ENCODE measurements at regions not wholly inside any gene's neighbourhood (a gene's known extent, or its start where the extent isn't known, plus 50 kb on each side); places are given as distances from the start of the nearest gene placed in this dataset.

GRCh38 chr4:159445692-159446091 is 342.8 kb downstream of the RAPGEF2 start:
- no peak for DNase-seq

GRCh38 chr4:159446266-159446976 is 343.5 kb downstream of the RAPGEF2 start:
- DNase-seq: peak; percentile 82

- no peak for DNase-seq
Measured at GRCh38 chr4:159447296-159447695, 344.4 kb downstream of the RAPGEF2 start.

DNA sequence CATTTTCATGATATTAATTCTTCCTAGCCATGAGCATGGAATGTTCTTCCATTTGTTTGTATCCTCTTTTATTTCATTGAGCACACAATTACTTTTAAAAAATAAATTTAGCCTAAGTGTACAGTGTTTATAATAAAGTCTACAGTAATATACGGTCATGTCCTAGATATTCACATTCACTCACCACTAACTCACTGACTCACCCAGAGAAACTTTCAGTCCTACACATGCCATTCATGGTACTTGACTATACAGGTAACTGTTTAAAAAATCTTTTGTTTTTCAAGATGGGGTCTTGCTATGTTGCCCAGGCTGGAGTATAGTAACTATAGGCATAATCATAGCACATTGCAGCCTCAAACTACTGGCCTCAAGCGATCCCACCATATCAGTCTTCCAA is 348.1 kb downstream of the RAPGEF2 start:
- no peak for DNase-seq

DNA sequence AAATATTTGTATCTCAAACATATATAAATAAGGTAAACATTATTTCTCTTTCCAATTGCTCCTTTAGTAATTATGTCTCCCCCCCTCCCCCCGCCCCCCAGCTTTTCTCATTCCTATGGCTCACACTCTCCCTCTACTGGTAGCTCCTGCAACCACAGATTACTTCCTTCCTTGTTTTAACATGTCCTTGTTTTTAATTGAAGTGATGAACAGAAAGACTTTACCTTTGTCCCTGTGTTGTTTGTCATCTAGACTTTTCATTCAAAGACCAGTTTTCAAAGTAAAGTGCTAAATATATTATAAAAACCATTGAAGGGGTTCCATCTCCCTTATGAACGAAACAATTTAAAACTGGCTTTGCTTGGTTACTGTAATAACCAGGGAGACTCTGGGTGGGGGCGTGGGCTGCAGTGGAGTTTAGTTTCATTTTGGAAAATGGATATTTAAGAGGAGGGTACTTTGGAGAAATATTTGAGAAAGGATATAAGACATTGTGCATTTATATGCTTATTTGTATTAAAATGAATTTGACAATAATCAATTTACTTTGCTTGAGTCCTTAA is 352.9 kb downstream of the RAPGEF2 start:
- DNase-seq: peak; percentile 38

GRCh38 chr4:159460371-159460770 is 357.5 kb downstream of the RAPGEF2 start:
- no peak for DNase-seq

- no peak for DNase-seq
Measured at GRCh38 chr4:159463235-159463634, 360.4 kb downstream of the RAPGEF2 start.

GRCh38 chr4:159464302-159464701 is 361.4 kb downstream of the RAPGEF2 start:
- DNase-seq: no peak

DNA sequence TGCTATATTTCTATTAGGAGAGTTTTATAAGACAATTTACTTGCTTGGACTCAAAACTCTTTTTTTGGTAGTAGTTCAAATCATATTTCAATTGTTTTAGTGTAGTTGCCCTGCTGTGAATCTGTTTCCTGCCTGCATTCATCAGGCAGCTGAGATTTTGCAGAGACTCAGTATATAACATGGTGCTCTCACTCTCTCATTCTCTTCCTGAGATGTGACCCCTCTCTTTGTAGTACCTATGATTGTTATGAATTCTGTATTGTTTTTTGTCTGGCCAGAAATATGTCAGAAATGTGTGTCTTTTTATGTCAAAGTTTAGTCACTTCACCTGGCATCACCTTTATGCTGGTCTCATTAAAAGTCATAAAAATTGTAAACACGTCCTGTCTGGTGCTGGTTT is 374.0 kb downstream of the RAPGEF2 start:
- no peak for DNase-seq

- DNase-seq: no peak
Measured at GRCh38 chr4:159480826-159481225, 377.9 kb downstream of the RAPGEF2 start.

DNA sequence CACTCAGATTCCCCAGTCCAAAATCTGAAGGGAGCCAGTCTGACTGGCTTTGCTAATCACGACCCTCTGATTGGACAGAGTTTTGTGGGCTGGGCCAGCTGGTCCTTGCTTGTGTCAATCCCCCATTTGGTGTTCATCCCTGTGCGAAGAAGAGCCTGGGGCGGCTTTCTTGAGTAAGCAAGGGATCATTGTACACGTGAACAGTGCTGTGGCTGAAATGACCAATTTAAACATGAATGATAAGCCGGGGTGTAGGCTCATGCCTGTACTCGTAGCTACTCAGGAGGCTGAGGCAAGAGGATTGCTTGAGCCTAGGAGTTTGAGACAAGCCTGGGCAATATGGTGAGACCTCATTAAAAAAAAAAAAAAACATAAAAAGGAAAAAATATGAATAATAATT is 379.1 kb downstream of the RAPGEF2 start:
- DNase-seq: no peak

DNA sequence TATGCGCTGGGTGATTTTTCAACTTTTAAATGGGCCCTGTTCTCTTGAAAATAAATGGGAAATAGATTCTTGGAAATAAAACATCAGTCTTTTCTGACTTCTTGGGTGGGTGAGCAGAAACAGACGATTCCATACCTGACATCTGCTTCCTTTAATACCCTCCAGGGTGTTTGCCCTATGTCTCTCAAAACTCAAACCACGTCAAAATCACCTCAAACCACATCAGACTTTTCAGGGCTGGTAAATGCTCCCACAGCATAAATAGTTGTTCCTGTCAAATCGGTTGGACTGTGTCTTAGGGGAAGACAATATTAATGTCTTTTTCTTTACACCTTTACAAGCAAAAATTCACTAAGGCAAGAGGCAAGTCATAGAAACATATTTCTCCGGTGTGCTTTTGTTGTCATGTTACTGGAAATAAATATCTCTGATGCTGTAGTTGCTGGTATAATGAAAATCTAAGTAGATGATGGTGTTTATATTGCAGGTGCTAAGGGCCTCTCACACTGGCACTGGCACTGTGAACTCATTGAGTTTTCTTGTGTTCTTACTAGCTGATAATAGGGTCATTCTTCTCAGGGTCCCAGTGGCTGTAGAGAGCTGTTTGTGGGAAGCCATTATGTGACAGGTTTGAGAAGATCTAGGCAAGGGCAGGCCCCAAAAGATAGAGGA is 380.4 kb downstream of the RAPGEF2 start:
- DNase-seq: no peak

DNA sequence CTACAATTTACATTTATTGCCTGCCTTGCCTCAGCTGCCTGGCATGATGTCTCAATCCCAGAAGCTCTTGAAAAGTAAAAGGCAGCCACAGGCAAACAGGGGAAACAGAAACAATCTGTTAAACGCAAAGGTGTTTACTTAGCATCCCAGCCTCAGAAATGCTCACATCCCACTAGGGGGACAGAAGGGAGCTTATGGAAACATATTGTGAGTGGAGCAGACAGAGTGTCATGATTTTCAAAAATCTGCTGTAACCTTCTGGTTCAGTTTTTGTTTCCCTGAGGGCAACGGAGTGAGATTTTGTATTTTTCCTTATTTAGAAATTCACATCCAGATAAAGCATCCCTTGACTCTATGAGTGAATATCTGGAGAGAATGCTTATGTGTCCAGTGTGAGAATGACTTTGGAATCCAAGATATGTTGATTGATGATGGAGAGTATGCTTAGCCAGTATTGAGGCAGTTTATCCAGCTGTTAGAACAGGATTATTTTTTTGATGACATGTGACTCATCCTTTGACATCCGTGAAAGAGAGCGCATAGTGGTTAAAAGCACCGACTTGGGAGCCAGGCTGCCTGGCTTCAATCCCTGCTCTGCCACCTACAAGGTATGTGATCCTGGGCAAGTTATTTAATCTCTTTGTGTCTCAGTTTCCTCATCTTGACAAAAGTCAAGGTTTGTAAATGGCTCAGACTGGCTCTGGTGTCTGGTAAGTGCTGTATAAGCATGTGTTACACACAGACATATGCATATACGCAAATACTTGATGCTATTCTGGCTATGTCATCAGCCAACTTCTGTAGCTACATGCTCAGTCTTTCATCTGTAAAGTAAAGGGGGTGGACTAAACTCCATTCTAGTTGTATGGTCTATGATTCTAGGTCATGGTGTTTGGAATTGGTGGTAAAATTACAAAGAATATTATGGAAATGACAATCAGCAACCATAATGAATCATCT is 381.2 kb downstream of the RAPGEF2 start:
- DNase-seq: no peak

- no peak for DNase-seq
Measured at GRCh38 chr4:159484864-159485263, 382.0 kb downstream of the RAPGEF2 start.

GRCh38 chr4:159487284-159487747 is 384.4 kb downstream of the RAPGEF2 start:
- peak; percentile 92 for DNase-seq

- DNase-seq: no peak
Measured at GRCh38 chr4:159489646-159490045, 386.8 kb downstream of the RAPGEF2 start.

GRCh38 chr4:159495515-159496236 is 392.8 kb downstream of the RAPGEF2 start:
- no peak for DNase-seq

DNA sequence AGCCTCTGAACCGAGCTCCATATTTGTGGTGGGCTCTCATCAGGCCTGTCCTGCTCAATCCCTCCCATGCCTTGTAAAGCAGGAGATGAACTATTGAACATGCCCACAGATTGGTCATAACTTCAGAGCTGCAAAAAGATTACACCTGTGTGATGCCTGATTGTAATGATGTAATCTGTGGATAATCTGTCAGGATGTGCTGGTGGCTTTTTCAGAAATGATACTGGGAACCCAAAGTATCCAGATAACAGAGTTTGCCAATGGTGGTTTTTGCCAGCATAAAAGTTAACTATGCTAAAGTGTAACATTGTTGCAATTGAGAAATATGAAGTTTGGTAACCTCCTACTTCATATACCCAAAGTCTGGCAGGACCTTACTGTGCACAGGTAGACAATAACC is 393.4 kb downstream of the RAPGEF2 start:
- DNase-seq: no peak

- DNase-seq: peak; percentile 34
Measured at GRCh38 chr4:159497936-159498335, 395.1 kb downstream of the RAPGEF2 start.

- DNase-seq: peak; percentile 41
Measured at GRCh38 chr4:159498446-159499115, 395.7 kb downstream of the RAPGEF2 start.

- DNase-seq: no peak
Measured at GRCh38 chr4:159500861-159501260, 398.0 kb downstream of the RAPGEF2 start.

Data from eye (tissue), 1 donor.